GM23338 (cell line): ENCODE measurements at regions not wholly inside any gene's neighbourhood (a gene's known extent, or its start where the extent isn't known, plus 50 kb on each side); places are given as distances from the start of the nearest gene placed in this dataset.

Source experiments
- ATAC-seq: fragments of 200-7000 bp; cut with Tn5 transposase; 3 replicates; pipeline ENCODE4 v1.9.1; 2020
- DNase-seq: peaks from one replicate; pipeline ENCODE4 v3.0.0-alpha.2; 2015; ENCODE audit warnings: low spot score
- H2AFZ ChIP-seq: fragments of 200-600 bp; sonication (generic); 2 replicates; pipeline ENCODE4 v1.8.0; 2016; ENCODE audit warnings: antibody characterized with exemption, mild to moderate bottlenecking, moderate library complexity
- H3F3A ChIP-seq: fragments of 200-600 bp; sonication (generic); replicated peaks from 2 replicates; pipeline ENCODE4 v1.8.0; 2017; ENCODE audit warnings: antibody characterized with exemption, mixed run types, low read depth
- H3K27ac ChIP-seq: fragments of 200-600 bp; sonication (generic); 2 replicates; pipeline ENCODE4 v1.6.1; 2016; ENCODE audit warnings: low read depth
- H3K27me3 ChIP-seq: fragments of 200-600 bp; sonication (generic); 2 replicates; pipeline ENCODE4 v1.8.0; 2016; ENCODE audit warnings: mild to moderate bottlenecking, mixed run types, moderate library complexity; ENCODE audit not compliant: insufficient read depth
- H3K36me3 ChIP-seq: fragments of 200-600 bp; sonication (generic); 2 replicates; pipeline ENCODE4 v1.8.0; 2016; ENCODE audit warnings: mild to moderate bottlenecking; ENCODE audit not compliant: insufficient read depth
- H3K4me1 ChIP-seq: fragments of 200-600 bp; sonication (generic); 2 replicates; pipeline ENCODE4 v1.8.0; 2016; ENCODE audit warnings: mild to moderate bottlenecking, moderate library complexity; ENCODE audit not compliant: insufficient read depth
- H3K4me2 ChIP-seq: fragments of 200-600 bp; sonication (generic); 2 replicates; pipeline ENCODE4 v1.7.1; 2017; ENCODE audit warnings: mixed run types
- H3K4me3 ChIP-seq: fragments of 200-600 bp; sonication (generic); 2 replicates; pipeline ENCODE4 v1.6.1; 2016; ENCODE audit warnings: mixed run types
- H3K79me2 ChIP-seq: fragments of 200-600 bp; sonication (generic); replicated peaks from 2 replicates; pipeline ENCODE4 v1.8.0; 2017; ENCODE audit warnings: mild to moderate bottlenecking; ENCODE audit not compliant: insufficient read depth
- H3K9me2 ChIP-seq: fragments of 200-600 bp; sonication (generic); 2 replicates; pipeline ENCODE4 v1.8.0; 2017; ENCODE audit not compliant: insufficient read depth
- H4K20me1 ChIP-seq: fragments of 200-600 bp; sonication (generic); replicated peaks from 2 replicates; pipeline ENCODE4 v1.8.0; 2017; ENCODE audit warnings: mild to moderate bottlenecking; ENCODE audit not compliant: insufficient read depth
- H3K27ac Mint-ChIP-seq: 2 replicates; pipeline ENCODE4 v1.8.0; 2020; ENCODE audit warnings: inconsistent platforms, mild to moderate bottlenecking, moderate library complexity, mixed read lengths
- H3K27me3 Mint-ChIP-seq: 3 replicates; pipeline ENCODE4 v1.8.0; 2022; ENCODE audit warnings: low read depth, mild to moderate bottlenecking, moderate library complexity, mixed read lengths, inconsistent platforms; ENCODE audit not compliant: insufficient read depth, poor library complexity
- H3K36me3 Mint-ChIP-seq: 3 replicates; pipeline ENCODE4 v1.8.0; 2021; ENCODE audit warnings: low read depth, mild to moderate bottlenecking, inconsistent platforms, moderate library complexity, mixed read lengths
- H3K4me1 Mint-ChIP-seq: 3 replicates; pipeline ENCODE4 v1.8.0; 2020; ENCODE audit warnings: mild to moderate bottlenecking, inconsistent platforms, mixed read lengths
- H3K4me3 Mint-ChIP-seq: 3 replicates; pipeline ENCODE4 v1.8.0; 2021; ENCODE audit warnings: moderate library complexity, mild to moderate bottlenecking, inconsistent platforms, mixed read lengths
- H3K9me3 Mint-ChIP-seq: 3 replicates; pipeline ENCODE4 v1.8.0; 2020; ENCODE audit warnings: moderate library complexity, mild to moderate bottlenecking, inconsistent platforms, mixed read lengths
- EZH2 ChIP-seq: fragments of 200-600 bp; sonication (generic); IDR thresholded peaks from one replicate; pipeline ENCODE4 v1.8.0; 2017; ENCODE audit warnings: antibody characterized with exemption, mild to moderate bottlenecking, low read depth; ENCODE audit not compliant: unreplicated experiment
- NANOG ChIP-seq: IDR thresholded peaks from 2 replicates; pipeline ENCODE4 v1.6.1; 2016; ENCODE audit warnings: antibody characterized with exemption, borderline replicate concordance
- STAT1 ChIP-seq: IDR thresholded peaks from one replicate; pipeline ENCODE4 v1.6.1; 2016; ENCODE audit warnings: antibody characterized with exemption; ENCODE audit not compliant: unreplicated experiment
- ZNF331 ChIP-seq: fragments of 250-450 bp; sonication (Bioruptor Pico); IDR thresholded peaks from 2 replicates; pipeline ENCODE4 v1.5.0; 2020; ENCODE audit warnings: low read depth, mild to moderate bottlenecking, moderate library complexity
- TF ChIP-seq, protein P1 (sequence below): IDR thresholded peaks from 2 replicates; pipeline ENCODE4 v1.6.1; 2016; ENCODE audit warnings: antibody characterized with exemption
- TF ChIP-seq, protein P2 (sequence below): fragments of 250-450 bp; sonication (Bioruptor Pico); IDR thresholded peaks from 2 replicates; pipeline ENCODE4 v1.5.0; 2020; ENCODE audit warnings: mild to moderate bottlenecking, moderate library complexity
- TF ChIP-seq, protein P3 (sequence below), 2 experiments: fragments of 200-600 bp in 1 of 2; sonication (generic) in 1 of 2; conservative IDR thresholded peaks; 2 replicates each; pipeline versions ENCODE4 v1.5.1 to v1.6.1; 2016 to 2017; ENCODE audit warnings: antibody characterized with exemption in 2 of 2, low read depth in 2 of 2, mild to moderate bottlenecking in 2 of 2, moderate library complexity in 1 of 2

DNA sequence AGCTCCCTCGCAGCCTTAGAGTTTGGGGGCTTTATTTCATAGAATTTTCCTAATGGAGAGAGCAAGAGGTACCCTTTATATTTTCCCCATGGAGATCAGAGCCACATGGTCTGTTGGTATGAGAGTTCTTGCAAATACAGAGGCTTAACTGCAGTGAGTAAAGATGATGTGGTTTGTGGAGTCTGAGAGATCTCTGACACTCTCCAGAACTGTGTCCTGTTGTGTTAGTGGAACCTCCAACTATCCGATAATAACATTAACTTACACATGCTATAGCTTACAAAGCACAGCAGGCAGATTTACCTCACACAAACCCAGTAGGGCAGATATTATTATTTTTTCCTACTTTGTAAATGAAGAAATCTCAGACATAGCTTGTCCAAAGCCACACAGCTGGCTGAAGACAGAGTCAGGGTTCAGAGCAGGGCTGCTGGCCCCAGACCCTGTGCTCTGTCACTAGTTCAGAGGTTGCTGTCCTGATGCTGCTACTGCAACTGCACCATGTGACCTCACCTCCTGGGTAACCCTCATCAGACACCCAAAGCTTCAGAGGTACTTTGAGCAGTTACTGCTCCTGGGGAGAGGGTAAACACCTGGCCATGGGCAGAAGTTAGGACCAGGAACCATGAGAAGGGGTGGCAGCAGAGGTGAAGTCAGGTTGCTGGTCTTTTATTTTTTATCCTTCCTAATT lies 384.8 kb upstream of the PROX1 start:
- no peaks in the 10 kb centered on the region for H3K36me3 Mint-ChIP-seq

More for the DNA sequence above, 384.8 kb upstream of the PROX1 start:
- Mint-ChIP-seq H3K27ac (no peak overlapping the region), H3K4me1 (no peaks in the 10 kb centered on the region), H3K4me3 (no peak overlapping the region), H3K9me3 (no peaks in the 10 kb centered on the region), H3K27me3 (peaks cover 3% of the 10 kb centered on the region)
- DNase-seq, result no peak
- Histone ChIP-seq H2AFZ (no peak overlapping the region), H3K36me3 (no peaks in the 10 kb centered on the region), H3K4me2 (no peak overlapping the region), H3F3A (no peaks in the 10 kb centered on the region), H4K20me1 (no peaks in the 10 kb centered on the region), H3K79me2 (no peaks in the 10 kb centered on the region), H3K27ac (no peak overlapping the region), H3K4me1 (no peaks in the 10 kb centered on the region), H3K27me3 (no peaks in the 10 kb centered on the region), H3K9me2 (0 out of 2 replicates have a peak, but pooled peaks cover 7% of the 10 kb centered on the region), H3K4me3 (no peak overlapping the region)
- ATAC-seq, result peak; percentile 32; the same call in 1 of the 3 replicates
- TF ChIP-seq EZH2 (no peak), NANOG (no peak), ZNF331 (CRISPR knock-in tag) (no peak), STAT1 (no peak)
- TF ChIP-seq, protein P1, sequence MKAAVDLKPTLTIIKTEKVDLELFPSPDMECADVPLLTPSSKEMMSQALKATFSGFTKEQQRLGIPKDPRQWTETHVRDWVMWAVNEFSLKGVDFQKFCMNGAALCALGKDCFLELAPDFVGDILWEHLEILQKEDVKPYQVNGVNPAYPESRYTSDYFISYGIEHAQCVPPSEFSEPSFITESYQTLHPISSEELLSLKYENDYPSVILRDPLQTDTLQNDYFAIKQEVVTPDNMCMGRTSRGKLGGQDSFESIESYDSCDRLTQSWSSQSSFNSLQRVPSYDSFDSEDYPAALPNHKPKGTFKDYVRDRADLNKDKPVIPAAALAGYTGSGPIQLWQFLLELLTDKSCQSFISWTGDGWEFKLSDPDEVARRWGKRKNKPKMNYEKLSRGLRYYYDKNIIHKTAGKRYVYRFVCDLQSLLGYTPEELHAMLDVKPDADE, result no peak
- TF ChIP-seq, protein P2, sequence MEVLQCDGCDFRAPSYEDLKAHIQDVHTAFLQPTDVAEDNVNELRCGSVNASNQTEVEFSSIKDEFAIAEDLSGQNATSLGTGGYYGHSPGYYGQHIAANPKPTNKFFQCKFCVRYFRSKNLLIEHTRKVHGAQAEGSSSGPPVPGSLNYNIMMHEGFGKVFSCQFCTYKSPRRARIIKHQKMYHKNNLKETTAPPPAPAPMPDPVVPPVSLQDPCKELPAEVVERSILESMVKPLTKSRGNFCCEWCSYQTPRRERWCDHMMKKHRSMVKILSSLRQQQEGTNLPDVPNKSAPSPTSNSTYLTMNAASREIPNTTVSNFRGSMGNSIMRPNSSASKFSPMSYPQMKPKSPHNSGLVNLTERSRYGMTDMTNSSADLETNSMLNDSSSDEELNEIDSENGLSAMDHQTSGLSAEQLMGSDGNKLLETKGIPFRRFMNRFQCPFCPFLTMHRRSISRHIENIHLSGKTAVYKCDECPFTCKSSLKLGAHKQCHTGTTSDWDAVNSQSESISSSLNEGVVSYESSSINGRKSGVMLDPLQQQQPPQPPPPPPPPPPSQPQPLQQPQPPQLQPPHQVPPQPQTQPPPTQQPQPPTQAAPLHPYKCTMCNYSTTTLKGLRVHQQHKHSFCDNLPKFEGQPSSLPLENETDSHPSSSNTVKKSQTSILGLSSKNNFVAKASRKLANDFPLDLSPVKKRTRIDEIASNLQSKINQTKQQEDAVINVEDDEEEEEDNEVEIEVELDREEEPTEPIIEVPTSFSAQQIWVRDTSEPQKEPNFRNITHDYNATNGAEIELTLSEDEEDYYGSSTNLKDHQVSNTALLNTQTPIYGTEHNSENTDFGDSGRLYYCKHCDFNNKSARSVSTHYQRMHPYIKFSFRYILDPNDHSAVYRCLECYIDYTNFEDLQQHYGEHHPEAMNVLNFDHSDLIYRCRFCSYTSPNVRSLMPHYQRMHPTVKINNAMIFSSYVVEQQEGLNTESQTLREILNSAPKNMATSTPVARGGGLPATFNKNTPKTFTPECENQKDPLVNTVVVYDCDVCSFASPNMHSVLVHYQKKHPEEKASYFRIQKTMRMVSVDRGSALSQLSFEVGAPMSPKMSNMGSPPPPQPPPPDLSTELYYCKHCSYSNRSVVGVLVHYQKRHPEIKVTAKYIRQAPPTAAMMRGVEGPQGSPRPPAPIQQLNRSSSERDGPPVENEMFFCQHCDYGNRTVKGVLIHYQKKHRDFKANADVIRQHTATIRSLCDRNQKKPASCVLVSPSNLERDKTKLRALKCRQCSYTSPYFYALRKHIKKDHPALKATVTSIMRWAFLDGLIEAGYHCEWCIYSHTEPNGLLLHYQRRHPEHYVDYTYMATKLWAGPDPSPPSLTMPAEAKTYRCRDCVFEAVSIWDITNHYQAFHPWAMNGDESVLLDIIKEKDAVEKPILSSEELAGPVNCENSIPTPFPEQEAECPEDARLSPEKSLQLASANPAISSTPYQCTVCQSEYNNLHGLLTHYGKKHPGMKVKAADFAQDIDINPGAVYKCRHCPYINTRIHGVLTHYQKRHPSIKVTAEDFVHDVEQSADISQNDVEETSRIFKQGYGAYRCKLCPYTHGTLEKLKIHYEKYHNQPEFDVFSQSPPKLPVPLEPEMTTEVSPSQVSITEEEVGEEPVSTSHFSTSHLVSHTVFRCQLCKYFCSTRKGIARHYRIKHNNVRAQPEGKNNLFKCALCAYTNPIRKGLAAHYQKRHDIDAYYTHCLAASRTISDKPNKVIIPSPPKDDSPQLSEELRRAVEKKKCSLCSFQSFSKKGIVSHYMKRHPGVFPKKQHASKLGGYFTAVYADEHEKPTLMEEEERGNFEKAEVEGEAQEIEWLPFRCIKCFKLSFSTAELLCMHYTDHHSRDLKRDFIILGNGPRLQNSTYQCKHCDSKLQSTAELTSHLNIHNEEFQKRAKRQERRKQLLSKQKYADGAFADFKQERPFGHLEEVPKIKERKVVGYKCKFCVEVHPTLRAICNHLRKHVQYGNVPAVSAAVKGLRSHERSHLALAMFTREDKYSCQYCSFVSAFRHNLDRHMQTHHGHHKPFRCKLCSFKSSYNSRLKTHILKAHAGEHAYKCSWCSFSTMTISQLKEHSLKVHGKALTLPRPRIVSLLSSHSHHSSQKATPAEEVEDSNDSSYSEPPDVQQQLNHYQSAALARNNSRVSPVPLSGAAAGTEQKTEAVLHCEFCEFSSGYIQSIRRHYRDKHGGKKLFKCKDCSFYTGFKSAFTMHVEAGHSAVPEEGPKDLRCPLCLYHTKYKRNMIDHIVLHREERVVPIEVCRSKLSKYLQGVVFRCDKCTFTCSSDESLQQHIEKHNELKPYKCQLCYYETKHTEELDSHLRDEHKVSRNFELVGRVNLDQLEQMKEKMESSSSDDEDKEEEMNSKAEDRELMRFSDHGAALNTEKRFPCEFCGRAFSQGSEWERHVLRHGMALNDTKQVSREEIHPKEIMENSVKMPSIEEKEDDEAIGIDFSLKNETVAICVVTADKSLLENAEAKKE (CRISPR knock-in tag), result no peak
- TF ChIP-seq, protein P3, sequence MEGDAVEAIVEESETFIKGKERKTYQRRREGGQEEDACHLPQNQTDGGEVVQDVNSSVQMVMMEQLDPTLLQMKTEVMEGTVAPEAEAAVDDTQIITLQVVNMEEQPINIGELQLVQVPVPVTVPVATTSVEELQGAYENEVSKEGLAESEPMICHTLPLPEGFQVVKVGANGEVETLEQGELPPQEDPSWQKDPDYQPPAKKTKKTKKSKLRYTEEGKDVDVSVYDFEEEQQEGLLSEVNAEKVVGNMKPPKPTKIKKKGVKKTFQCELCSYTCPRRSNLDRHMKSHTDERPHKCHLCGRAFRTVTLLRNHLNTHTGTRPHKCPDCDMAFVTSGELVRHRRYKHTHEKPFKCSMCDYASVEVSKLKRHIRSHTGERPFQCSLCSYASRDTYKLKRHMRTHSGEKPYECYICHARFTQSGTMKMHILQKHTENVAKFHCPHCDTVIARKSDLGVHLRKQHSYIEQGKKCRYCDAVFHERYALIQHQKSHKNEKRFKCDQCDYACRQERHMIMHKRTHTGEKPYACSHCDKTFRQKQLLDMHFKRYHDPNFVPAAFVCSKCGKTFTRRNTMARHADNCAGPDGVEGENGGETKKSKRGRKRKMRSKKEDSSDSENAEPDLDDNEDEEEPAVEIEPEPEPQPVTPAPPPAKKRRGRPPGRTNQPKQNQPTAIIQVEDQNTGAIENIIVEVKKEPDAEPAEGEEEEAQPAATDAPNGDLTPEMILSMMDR (conservative IDR thresholded peaks at IDR 0.05; ENCODE audit: low read depth in 2 of 2), result no peak
